ENCODE measurements at regions not wholly inside any gene's neighbourhood (a gene's known extent, or its start where the extent isn't known, plus 50 kb on each side); places are given as distances from the start of the nearest gene placed in this dataset.

DNA sequence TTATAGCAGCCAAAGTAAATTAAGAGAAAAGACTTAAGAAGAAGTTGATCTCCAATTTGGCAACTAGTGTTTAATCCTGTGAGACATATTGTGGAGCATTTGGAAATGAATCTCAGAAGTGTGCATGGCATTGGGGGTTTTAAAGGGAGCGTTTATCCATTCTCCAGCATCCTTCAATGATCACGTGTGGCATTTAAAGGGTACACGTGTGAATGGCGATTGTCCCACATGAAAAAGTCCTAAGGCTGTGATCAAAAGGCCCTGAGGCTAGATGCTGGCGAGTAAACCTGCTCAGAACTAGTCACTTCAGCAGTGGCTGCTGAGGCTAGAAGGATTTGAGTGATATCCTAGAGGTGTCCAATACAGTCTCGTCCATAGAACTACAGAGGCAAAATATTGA lies 315.6 kb upstream of the CDH9 start:
- TF ChIP-seq, protein P1, sequence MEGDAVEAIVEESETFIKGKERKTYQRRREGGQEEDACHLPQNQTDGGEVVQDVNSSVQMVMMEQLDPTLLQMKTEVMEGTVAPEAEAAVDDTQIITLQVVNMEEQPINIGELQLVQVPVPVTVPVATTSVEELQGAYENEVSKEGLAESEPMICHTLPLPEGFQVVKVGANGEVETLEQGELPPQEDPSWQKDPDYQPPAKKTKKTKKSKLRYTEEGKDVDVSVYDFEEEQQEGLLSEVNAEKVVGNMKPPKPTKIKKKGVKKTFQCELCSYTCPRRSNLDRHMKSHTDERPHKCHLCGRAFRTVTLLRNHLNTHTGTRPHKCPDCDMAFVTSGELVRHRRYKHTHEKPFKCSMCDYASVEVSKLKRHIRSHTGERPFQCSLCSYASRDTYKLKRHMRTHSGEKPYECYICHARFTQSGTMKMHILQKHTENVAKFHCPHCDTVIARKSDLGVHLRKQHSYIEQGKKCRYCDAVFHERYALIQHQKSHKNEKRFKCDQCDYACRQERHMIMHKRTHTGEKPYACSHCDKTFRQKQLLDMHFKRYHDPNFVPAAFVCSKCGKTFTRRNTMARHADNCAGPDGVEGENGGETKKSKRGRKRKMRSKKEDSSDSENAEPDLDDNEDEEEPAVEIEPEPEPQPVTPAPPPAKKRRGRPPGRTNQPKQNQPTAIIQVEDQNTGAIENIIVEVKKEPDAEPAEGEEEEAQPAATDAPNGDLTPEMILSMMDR (conservative IDR thresholded peaks at IDR 0.05; ENCODE audit: low read length) = no peak
- no peak for TF ChIP-seq EZH2phosphoT487 (IDR thresholded peaks at IDR 0.05; ENCODE audit: borderline replicate concordance, low read depth, low read length)

Data from OCI-LY7 (cell line).